NOMO-1 treated with dmso at 0.1 percent for 144 hours (cell line): ENCODE measurements at regions not wholly inside any gene's neighbourhood (a gene's known extent, or its start where the extent isn't known, plus 50 kb on each side); places are given as distances from the start of the nearest gene placed in this dataset.

ENCODE experiments used
- DNase-seq: peaks from one replicate; lab custom pipeline; 2025; ENCODE audit not compliant: unreplicated experiment; lab: John Stamatoyannopoulos, UW

DNA sequence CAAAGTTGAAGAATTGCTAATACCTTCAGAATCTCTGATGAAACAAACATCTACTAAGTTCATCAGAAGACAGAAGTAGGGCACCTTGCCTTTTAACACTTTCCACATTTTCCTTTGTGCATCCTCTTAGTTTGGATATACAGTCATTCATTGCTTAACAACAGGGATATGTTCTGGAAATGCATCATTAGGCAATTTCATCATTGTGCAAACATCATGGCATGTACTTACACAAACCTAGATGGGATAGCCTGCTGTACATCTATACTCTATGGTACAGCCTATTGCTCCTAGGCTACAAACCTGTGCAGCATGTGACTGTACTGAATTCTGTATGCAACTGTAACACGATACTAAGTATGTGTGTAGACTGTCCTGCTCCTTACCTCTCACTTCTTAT lies 169.8 kb downstream of the SUCLA2 start:
- no peak for DNase-seq

DNA sequence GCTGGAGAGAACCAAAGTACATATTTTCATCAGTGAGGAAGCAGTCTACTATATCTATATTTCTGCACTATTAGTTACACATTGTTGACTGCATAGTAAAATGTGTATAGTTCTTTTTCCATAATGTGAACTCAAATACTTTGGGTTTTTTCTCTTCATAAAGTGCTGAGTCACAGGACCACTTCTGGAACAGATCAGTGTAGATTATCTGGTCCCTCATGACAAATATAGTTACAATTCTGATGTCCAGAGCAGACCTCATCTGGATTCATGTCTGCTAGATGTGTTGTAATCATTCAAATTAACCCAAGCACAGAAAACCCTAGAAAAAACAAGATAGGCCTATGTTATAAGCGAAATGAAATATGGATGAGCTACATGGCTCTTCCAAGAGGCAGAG lies 171.4 kb downstream of the SUCLA2 start:
- no peak for DNase-seq

DNA sequence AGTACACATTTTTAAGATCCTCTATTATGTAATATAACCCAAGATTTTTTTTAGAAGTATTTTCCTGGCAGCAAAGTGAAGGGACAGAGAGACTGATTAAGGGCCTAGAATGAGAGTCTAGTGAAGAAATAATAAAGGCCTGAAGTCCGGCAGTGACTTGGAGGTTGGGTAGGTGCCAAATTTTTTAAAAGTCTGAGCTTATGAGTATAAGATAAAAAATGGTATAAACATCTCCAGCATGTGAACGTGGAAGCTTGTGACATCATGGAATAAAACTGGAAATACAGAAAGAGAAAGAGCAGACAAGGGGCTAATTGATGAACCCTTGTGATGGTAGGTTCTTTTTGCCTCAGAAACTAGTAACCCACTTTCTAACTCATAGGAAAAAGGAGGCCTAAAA lies 174.6 kb downstream of the SUCLA2 start:
- DNase-seq = no peak

DNA sequence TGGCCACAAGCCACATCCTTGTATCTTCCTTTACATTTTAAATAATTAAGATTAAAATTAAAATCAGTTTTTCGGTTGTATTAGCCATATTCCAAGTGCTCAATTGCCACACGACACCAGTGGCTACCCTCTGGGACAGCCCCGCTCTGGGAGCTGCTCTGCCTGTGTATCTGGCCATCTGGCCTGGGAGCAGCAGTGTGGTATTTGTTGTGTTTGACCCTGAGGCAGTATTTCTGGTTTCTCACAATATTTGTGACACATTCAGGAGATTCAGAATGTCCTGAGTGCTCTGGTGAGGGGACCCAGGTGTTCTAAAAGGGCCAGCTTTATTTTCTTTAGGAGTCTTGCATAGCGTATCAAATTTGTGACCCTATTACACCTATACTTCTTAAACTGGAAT lies 179.0 kb downstream of the SUCLA2 start:
- DNase-seq = no peak

DNA sequence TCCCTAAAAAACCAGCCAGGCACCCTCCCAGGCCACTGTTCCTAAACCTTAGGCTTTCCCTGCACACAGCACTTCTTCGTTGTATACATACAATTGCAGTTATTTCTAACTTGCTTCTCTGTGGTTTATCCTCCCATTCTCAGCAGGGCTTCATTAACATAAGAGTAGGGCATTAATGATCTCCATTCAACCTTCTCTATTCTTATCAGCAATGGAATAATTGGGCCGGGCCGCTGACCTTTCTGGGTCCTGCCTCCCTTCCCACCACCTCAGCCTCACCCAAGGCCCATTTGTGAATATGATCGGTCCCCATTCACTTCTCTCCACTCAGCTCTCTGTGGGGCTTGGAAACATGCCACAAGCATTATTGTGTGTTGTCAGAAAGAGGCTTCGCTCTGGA lies 184.2 kb downstream of the SUCLA2 start:
- no peak for DNase-seq

DNA sequence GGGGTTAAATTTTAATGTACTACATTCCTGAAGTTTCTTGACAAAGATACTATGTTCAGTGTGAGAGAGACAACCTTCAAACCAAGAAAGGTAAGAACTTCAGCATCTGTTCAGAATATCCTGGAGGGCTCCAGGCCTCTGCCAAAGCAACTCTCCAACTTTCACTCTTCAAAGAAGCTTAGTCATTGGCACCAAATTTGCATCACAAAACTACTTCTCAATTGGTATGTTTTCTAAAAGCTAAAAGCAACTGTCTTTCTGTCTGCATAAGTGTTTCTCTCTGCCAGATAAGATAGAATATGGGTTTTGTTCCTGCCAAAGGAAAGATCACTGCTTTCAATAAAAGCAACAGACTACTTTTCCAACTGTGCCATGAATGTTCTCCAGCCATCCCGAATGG lies 187.4 kb downstream of the SUCLA2 start:
- no peak for DNase-seq

DNA sequence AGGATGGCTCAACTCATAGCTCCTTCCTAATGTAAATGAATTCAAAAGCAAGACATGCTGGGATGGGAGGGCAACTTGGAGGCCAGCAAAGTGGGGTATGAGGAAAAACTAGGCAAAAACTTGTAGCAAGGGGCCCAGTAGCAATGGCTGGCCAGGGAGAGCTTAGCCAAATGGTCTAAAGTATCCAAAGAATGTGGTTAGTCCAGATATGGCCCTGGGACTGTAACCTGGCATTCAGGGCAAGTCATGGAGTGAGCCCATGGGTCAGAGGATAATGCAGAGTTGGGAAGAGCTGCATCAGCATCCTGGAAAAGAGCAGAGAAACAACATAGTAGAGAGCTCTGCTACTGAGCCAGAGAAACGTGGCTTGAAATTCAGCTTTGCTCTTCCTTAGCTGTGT lies 191.7 kb downstream of the SUCLA2 start:
- no peak for DNase-seq

DNA sequence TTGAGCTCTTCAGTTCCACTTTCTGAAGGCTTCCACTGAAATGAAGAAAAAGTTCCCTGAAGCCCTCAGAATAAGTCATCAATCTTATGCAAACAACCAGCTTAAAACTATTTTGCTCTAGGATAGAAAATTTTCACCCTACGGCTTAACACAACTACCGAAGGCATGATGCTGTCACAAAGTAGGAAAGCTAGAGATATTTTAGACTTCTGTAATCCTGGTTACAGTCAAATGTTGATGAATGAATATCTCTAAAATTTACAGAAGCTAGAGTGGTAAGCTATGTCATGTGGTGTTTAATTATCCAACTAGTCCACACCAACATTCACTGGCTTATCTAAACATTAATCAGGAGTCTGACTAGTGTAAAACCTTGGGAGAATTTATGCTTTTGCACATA lies 197.9 kb downstream of the SUCLA2 start:
- DNase-seq = no peak

DNA sequence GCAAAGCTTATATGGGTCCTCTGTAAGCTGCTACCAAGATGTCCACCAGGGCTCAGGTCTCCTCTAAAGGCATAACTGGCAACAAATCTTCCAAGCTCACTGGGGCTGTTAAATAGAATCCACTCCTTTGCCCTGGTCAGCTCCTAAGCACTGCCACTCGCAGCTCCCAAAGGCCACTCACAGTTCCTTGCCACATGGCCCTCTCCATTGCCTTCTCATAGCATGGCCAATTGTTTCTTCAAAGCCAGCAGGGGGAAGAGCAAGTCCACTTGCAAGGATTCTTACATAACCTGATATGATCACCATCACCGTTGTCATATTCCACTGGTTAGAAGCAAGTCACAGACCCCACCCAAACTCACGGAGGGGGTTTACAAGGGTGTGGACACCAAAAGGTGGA lies 199.5 kb downstream of the SUCLA2 start:
- no peak for DNase-seq

DNA sequence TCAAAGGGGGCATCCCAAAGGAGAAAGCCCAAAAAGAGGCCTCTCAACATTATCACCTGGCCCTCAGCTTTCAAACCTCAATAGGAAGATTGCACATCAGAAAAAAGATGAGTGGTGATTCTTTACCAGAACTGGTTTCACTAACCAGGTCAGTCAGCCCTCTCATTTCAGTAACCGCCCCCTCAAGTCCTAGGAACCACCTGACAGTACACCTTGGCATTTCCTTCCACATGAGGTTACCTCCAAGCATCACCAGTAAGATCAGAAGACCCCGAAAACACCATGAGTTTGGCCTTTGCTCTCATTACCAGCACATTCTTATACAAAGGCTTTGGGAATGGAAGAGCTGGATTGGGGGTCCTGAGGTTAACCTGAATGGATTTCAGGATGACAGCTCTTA lies 200.5 kb downstream of the SUCLA2 start:
- DNase-seq = no peak

DNA sequence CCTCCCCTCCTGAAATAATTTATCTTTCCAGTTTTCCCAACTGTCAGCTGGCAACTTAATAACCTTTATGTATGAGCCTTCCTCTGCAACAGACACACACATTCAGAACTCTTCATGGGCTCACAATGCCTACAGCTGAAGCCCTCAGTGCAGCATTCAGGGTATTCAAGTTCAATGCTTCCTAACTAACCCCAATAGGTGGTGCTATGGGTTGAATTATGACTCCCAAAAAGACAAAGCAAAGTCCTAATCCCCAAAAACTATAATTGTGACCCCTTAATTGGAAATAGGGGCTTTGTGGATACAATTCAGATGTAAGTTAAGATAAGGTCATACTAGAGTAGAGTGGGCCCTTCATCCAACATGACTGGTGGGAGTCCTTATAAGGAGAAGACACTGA lies 202.2 kb downstream of the SUCLA2 start:
- DNase-seq = no peak

DNA sequence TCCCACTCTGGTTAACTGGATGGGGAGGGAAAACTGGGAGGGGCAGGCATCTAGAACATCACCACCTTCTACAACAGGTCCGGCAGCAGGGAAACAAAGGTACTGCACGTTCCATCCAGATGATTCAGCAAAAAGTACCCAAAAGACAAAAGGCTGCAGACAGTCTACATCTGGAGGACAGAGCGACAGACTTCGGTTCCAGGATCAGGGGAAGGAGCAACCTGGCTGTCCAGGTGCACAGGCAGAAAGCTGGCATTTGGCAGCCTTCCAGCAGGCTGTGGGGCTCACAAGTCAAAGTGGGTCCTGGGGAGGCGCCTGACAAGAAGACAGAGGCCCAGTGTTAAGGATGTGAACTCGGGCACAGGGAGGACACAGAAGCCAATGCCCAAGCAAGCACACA lies 202.9 kb downstream of the SUCLA2 start:
- no peak for DNase-seq

DNA sequence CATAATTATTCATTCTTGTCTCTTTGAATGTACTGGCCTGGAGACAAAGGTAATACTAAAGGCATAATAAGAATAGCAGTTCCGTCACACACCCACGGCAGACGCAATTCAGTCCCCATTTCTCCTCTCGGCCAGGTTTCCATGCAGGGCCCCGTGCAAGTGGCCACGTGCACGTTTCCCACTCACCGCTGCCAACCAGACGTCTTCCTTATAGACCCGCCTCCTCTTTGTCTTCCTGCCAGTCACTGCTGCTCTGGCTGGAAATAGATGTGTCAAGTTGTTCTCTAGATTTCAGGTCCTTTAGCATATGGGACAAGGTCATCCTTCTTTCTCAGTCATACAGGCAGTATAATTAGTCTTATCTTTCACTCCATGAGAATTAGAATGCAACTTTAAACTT lies 204.3 kb downstream of the SUCLA2 start:
- DNase-seq = no peak

DNA sequence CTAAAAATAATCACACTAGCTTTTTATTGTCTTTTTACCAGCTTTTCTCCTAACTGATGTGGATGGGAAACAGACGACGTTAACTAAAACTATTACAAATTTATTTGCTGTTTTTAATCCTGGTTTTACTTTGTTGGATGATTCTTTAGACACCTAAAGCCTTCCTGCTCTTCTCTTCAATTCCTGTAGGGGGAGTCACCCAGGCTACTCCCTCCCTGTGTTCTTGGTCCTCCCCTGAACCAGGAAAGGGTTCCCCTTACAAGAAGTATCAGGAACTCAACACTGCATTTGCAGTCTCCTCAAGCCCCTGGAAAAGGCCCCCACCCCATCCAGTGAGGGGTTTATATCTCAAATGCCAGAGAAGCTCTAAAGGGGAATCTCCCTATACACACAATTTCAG lies 206.1 kb downstream of the SUCLA2 start:
- DNase-seq = no peak

DNA sequence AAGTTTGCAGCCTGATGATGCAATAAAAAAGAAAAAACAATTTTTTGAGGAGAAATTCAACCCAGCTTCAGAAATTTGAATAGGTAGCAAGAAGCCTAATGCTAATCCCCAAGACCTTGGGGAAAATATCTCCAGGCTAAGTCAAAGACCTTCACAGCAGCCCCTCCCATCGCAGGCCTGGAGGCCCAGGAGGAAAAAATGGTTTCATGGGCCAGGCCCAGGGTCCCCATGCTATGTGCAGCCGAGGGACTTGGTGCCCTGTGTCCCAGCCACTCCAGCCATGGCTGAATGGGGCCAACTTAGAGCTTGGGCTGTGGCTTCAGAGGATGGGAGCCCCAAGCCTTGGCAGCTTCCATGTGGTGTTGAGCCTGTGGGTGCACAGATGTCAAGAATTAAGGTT lies 210.3 kb downstream of the SUCLA2 start:
- no peak for DNase-seq

DNA sequence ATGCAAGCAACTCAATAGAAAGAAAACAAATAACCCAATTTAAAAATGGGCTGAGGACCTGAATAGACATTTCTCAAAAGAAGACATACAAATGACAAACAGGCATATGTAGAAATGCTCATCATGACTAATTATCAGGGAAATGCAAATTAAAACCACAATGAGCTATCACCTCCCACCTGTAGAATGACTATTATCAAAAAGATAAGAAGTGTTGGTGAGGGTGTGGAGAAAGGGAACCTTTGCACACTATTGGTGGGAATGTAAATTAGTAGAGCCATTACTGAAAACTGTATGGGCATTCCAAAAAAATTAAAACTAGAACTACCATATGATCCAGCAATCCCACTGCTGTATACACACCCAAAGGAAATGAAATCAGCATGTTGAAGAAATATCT lies 212.2 kb downstream of the SUCLA2 start:
- DNase-seq = no peak

DNA sequence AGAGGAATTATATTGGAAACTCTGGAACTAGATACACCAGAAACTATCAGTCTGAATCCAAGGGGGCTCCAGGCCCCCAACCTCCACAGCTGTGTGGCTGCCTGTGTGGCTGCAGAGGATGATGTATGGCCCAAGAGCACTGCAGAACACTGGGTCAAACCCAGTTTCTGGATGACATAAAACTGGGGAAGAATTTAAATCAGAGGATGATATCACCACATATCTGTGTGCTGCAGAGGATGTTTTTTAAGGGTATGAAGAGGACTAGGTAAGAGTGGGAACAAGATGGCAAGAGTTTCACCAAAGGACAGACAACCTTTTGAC lies 226.4 kb downstream of the SUCLA2 start:
- no peak for DNase-seq

DNA sequence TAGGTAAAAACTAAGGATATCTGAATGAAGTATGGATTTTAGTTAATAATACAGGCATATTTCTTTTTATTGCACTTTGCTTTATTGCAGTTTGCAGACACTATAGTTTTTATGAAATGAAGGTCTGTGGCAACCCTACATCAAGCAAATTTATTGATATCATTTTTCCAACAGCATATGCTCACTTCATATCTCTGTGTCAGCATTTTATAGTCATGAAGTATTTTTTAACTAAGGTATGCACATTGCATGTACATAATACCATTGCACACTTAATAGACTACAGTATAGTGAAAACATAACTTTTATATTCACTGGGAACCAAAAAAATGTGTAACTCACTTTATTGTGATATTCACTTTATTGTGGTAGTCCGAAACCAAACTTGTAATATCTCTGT lies 236.3 kb downstream of the SUCLA2 start:
- DNase-seq = no peak

DNA sequence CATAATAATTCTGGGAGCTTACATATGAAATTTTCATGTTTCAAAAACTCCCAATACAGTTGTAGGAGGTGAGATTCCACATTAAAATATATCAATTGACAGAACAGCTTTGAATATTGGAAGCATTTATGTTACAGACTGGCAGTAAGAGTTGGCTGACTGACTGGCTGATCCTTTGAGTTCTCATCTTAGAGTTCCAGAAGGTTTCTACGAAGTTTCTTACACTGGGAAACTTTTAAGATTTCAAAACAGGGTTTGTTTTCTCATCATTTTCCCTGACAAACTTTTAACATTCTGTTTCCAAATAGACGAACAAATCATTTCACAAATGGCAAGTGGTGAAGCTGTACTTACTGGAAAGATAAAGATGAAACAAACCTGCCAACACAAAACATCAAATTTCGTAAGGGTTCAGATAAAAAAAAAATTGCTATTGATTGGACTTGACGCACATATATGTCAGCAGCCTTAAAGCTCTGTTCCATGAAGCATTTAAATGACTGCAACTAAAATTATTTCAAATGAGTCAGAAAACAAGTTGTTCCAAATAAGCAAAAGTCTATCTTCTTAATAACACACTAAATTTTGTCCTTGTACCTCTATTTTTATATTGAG lies 243.5 kb downstream of the SUCLA2 start:
- no peak for DNase-seq

DNA sequence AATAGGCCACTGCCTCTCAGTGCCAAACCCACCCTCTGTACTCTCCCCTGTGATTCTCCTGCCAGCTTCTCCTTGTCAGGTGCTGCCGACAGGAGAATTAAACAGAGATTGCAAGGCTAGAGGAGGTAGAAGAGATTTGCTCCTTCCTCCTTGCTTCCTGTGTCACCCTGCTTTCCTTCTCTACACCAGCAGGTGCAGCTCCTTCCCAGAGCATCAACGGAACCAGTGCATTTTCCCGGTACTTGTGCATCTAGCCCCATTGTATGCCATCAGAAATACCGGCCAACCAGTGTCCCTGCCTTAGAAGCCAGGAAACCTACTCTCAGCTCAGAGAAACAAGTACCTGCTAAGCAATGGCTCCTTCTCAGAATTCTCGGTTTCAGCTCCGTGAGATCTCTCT lies 253.2 kb downstream of the SUCLA2 start:
- DNase-seq = no peak

DNA sequence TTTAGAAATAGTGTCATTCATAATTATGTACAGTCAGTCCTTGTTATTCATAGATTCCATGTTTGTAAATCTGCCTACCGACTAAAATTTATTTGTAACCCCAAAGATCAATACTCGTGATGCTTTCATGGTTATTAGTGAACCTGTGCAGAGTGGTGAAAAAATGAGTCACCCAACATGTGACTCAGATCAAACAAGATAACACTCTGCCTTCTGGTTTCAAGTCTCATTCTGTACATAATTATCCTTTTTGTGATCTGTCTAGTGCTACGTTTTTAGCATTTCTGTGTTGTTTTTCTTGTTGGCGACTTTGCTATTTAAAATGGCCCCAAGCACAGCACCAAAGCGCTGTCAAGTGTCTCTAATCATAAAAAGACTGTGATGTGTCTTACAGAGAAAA lies 274.7 kb downstream of the SUCLA2 start:
- DNase-seq = no peak

DNA sequence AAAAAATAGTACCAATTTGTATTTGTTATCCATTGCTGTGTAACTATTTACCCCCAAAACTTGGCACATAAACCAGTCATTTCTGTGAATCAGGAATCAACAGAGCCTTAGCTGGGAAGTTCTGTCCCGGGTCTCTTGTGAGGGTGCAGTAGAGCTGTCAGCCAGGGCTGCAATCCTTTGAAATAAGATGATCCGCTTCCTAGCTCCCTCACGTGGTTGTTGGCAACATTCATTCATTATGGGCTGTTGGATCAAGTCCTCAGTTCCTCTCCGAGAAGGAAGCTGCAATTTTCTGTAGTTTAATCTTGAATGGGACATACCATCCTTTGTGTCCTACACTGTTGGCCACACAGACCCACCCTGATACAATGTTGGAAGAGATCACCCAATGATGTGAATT lies 277.2 kb downstream of the SUCLA2 start:
- DNase-seq = no peak

DNA sequence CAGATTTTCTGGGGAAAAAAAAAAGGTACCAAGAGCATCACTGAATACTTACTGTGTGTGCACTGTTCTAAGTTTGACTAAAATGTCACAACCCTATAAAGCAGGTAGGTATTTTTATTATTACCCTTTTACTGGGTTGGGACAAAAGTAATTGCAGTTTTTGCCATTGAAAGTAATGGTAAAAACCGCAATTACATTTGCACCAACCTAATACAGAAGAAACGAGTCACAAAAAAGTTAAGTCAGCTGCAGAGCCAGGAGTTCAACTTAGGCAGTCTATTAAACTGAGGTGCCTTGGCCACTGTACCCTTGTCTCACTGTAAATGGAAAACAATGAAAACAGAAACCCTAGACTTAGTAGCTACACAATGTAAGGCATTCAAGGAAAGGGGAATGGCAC lies 281.9 kb downstream of the SUCLA2 start:
- DNase-seq = no peak

DNA sequence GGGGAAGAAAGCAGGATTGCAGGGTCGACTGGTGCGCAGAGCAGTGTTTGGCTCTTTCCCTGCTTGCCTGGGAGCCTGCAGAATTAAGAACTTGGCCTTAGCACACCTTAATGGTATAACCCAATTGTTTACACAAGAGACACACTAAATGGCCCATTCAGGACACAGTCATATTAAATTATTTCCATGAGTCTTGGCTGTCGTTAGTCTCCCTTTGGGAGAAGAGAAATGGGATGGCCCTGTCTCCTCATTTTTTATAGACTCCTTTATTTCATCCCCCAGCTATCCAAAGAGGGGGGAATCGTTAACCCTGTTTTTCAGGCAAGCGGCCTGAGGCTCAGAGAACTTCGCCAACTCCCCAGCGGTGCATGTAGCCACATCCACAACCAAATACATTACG lies 282.5 kb downstream of the SUCLA2 start:
- DNase-seq = no peak
